ENCODE measurements at regions not wholly inside any gene's neighbourhood (a gene's known extent, or its start where the extent isn't known, plus 50 kb on each side); places are given as distances from the start of the nearest gene placed in this dataset.

- no peak for TF ChIP-seq CTCF (conservative IDR thresholded peaks at IDR 0.05; ENCODE audit: low read depth in 2 of 2)
- TF ChIP-seq JUNB (IDR thresholded peaks at IDR 0.05; ENCODE audit: unreplicated experiment), result no peak
- no peak for TF ChIP-seq REST (IDR thresholded peaks at IDR 0.05; ENCODE audit: unreplicated experiment)
- TF ChIP-seq POLR2AphosphoS5 (IDR thresholded peaks at IDR 0.05; ENCODE audit: low read depth), result no peak
- TF ChIP-seq CREB1 (CRISPR knock-in tag; IDR thresholded peaks at IDR 0.05; ENCODE audit: low read depth), result no peak
Observed at GRCh38 chr6:105621564-105622175, 218.8 kb upstream of the PREP start.
